Activated naive CD8-positive, alpha-beta T cell (primary cell): ENCODE measurements at regions not wholly inside any gene's neighbourhood (a gene's known extent, or its start where the extent isn't known, plus 50 kb on each side); places are given as distances from the start of the nearest gene placed in this dataset.

Experiments used
- H3K27ac Mint-ChIP-seq: one replicate; pipeline ENCODE4 v1.8.0; 2021; ENCODE audit warnings: mixed read lengths
- H3K27me3 Mint-ChIP-seq: one replicate; pipeline ENCODE4 v1.8.0; 2021; ENCODE audit warnings: mixed read lengths
- H3K36me3 Mint-ChIP-seq: one replicate; pipeline ENCODE4 v1.8.0; 2021; ENCODE audit warnings: mixed read lengths
- H3K4me1 Mint-ChIP-seq: one replicate; pipeline ENCODE4 v1.8.0; 2021; ENCODE audit warnings: low read depth, mixed read lengths
- H3K4me3 Mint-ChIP-seq: one replicate; pipeline ENCODE4 v1.8.0; 2021; ENCODE audit warnings: mild to moderate bottlenecking, mixed read lengths
- H3K9me3 Mint-ChIP-seq: one replicate; pipeline ENCODE4 v1.8.0; 2021; ENCODE audit warnings: low read depth, mixed read lengths

- Mint-ChIP-seq H3K27ac (no peak overlapping the region), H3K27me3 (no peaks in the 10 kb centered on the region), H3K4me3 (no peak overlapping the region), H3K4me1 (no peaks in the 10 kb centered on the region), H3K36me3 (no peaks in the 10 kb centered on the region), H3K9me3 (peaks cover 4% of the 10 kb centered on the region)
These were observed 530.2 kb upstream of the NBEA start for GRCh38 chr13:34411894-34412293.

- Mint-ChIP-seq H3K4me1 (no peaks in the 10 kb centered on the region), H3K27me3 (no peaks in the 10 kb centered on the region), H3K27ac (no peak overlapping the region), H3K4me3 (no peak overlapping the region), H3K9me3 (peaks cover 4% of the 10 kb centered on the region), H3K36me3 (no peaks in the 10 kb centered on the region)
These were observed 529.8 kb upstream of the NBEA start for GRCh38 chr13:34412295-34412694.

- peaks cover 4% of the 10 kb centered on the region for H3K9me3 Mint-ChIP-seq
- no peaks in the 10 kb centered on the region for H3K4me1 Mint-ChIP-seq
- H3K27ac Mint-ChIP-seq, result no peak overlapping the region
- H3K4me3 Mint-ChIP-seq, result no peak overlapping the region
- no peaks in the 10 kb centered on the region for H3K36me3 Mint-ChIP-seq
- H3K27me3 Mint-ChIP-seq, result no peaks in the 10 kb centered on the region
These were observed 529.2 kb upstream of the NBEA start for GRCh38 chr13:34412817-34413375.

GRCh38 chr13:34413538-34414210, 528.4 kb upstream of the NBEA start:
- Mint-ChIP-seq H3K4me3 (no peak overlapping the region), H3K9me3 (peaks cover 4% of the 10 kb centered on the region), H3K36me3 (no peaks in the 10 kb centered on the region), H3K27me3 (no peaks in the 10 kb centered on the region), H3K27ac (no peak overlapping the region), H3K4me1 (no peaks in the 10 kb centered on the region)

GRCh38 chr13:34414616-34415015, 527.5 kb upstream of the NBEA start:
- Mint-ChIP-seq H3K9me3 (peaks cover 4% of the 10 kb centered on the region), H3K4me1 (no peaks in the 10 kb centered on the region), H3K27me3 (no peaks in the 10 kb centered on the region)

GRCh38 chr13:34416971-34417380, 525.1 kb upstream of the NBEA start:
- H3K27ac Mint-ChIP-seq, result no peak overlapping the region
- H3K4me1 Mint-ChIP-seq, result no peaks in the 10 kb centered on the region
- H3K27me3 Mint-ChIP-seq, result no peaks in the 10 kb centered on the region
- no peaks in the 10 kb centered on the region for H3K36me3 Mint-ChIP-seq
- H3K9me3 Mint-ChIP-seq, result peaks cover 4% of the 10 kb centered on the region
- H3K4me3 Mint-ChIP-seq, result no peak overlapping the region

More at GRCh38 chr13:34414616-34415015, 527.5 kb upstream of the NBEA start:
- H3K27ac Mint-ChIP-seq, result no peak overlapping the region
- H3K36me3 Mint-ChIP-seq, result no peaks in the 10 kb centered on the region
- no peak overlapping the region for H3K4me3 Mint-ChIP-seq

- Mint-ChIP-seq H3K27me3 (no peaks in the 10 kb centered on the region), H3K27ac (no peak overlapping the region), H3K4me1 (no peaks in the 10 kb centered on the region), H3K9me3 (peaks cover 4% of the 10 kb centered on the region), H3K36me3 (no peaks in the 10 kb centered on the region), H3K4me3 (no peak overlapping the region)
These were observed 524.2 kb upstream of the NBEA start for GRCh38 chr13:34417896-34418295.

GRCh38 chr13:34419025-34419424, 523.0 kb upstream of the NBEA start:
- Mint-ChIP-seq H3K27me3 (no peaks in the 10 kb centered on the region), H3K4me3 (no peak overlapping the region), H3K27ac (no peak overlapping the region), H3K4me1 (no peaks in the 10 kb centered on the region), H3K9me3 (no peaks in the 10 kb centered on the region), H3K36me3 (no peaks in the 10 kb centered on the region)

GRCh38 chr13:34419755-34420154, 522.3 kb upstream of the NBEA start:
- Mint-ChIP-seq H3K4me1 (no peaks in the 10 kb centered on the region), H3K27ac (no peak overlapping the region), H3K36me3 (no peaks in the 10 kb centered on the region), H3K27me3 (no peaks in the 10 kb centered on the region), H3K9me3 (no peaks in the 10 kb centered on the region), H3K4me3 (no peak overlapping the region)

- H3K27me3 Mint-ChIP-seq, result no peaks in the 10 kb centered on the region
- H3K4me3 Mint-ChIP-seq, result no peak overlapping the region
- H3K36me3 Mint-ChIP-seq, result no peaks in the 10 kb centered on the region
- H3K27ac Mint-ChIP-seq, result no peak overlapping the region
- H3K4me1 Mint-ChIP-seq, result no peaks in the 10 kb centered on the region
- no peaks in the 10 kb centered on the region for H3K9me3 Mint-ChIP-seq
These were observed 521.2 kb upstream of the NBEA start for GRCh38 chr13:34420702-34421346.

GRCh38 chr13:34421347-34421719, 520.7 kb upstream of the NBEA start:
- H3K27ac Mint-ChIP-seq, result no peak overlapping the region
- no peak overlapping the region for H3K4me3 Mint-ChIP-seq
- no peaks in the 10 kb centered on the region for H3K36me3 Mint-ChIP-seq
- H3K4me1 Mint-ChIP-seq, result no peaks in the 10 kb centered on the region
- no peaks in the 10 kb centered on the region for H3K9me3 Mint-ChIP-seq
- no peaks in the 10 kb centered on the region for H3K27me3 Mint-ChIP-seq

GRCh38 chr13:34421858-34422475, 520.1 kb upstream of the NBEA start:
- no peak overlapping the region for H3K27ac Mint-ChIP-seq
- H3K4me3 Mint-ChIP-seq, result no peak overlapping the region
- no peaks in the 10 kb centered on the region for H3K36me3 Mint-ChIP-seq
- no peaks in the 10 kb centered on the region for H3K4me1 Mint-ChIP-seq
- no peaks in the 10 kb centered on the region for H3K9me3 Mint-ChIP-seq
- H3K27me3 Mint-ChIP-seq, result no peaks in the 10 kb centered on the region

GRCh38 chr13:34422956-34423355, 519.1 kb upstream of the NBEA start:
- Mint-ChIP-seq H3K9me3 (no peaks in the 10 kb centered on the region), H3K36me3 (no peaks in the 10 kb centered on the region), H3K4me1 (no peaks in the 10 kb centered on the region), H3K4me3 (no peak overlapping the region), H3K27me3 (no peaks in the 10 kb centered on the region), H3K27ac (no peak overlapping the region)

- Mint-ChIP-seq H3K36me3 (no peaks in the 10 kb centered on the region), H3K9me3 (no peaks in the 10 kb centered on the region), H3K4me3 (no peak overlapping the region), H3K27ac (no peak overlapping the region), H3K27me3 (no peaks in the 10 kb centered on the region), H3K4me1 (no peaks in the 10 kb centered on the region)
These were observed 516.6 kb upstream of the NBEA start for GRCh38 chr13:34425327-34425949.

- Mint-ChIP-seq H3K27ac (no peak overlapping the region), H3K27me3 (no peaks in the 10 kb centered on the region), H3K4me3 (no peak overlapping the region), H3K36me3 (no peaks in the 10 kb centered on the region), H3K9me3 (no peaks in the 10 kb centered on the region), H3K4me1 (no peaks in the 10 kb centered on the region)
These were observed 513.2 kb upstream of the NBEA start for GRCh38 chr13:34428911-34429310.
